Fibroblast of lung (primary cell): ENCODE measurements at regions not wholly inside any gene's neighbourhood (a gene's known extent, or its start where the extent isn't known, plus 50 kb on each side); places are given as distances from the start of the nearest gene placed in this dataset.

Experiments
- EZH2 ChIP-seq: IDR thresholded peaks from 2 replicates; pipeline ENCODE4 v1.5.1; 2012; ENCODE audit warnings: low read length, control low read depth, mild to moderate bottlenecking; ENCODE audit errors: missing control alignments
- TF ChIP-seq, protein P1 (sequence below), 2 donors: IDR thresholded peaks in 1 of 2; conservative IDR thresholded peaks in 1 of 2; 1 replicate in 1 of 2; 2 replicates in 1 of 2; pipeline ENCODE4 v1.5.1; 2011 to 2012; ENCODE audit warnings: low read length in 2 of 2, control low read depth in 1 of 2, inconsistent platforms in 1 of 2, low read depth in 1 of 2, mild to moderate bottlenecking in 1 of 2

DNA sequence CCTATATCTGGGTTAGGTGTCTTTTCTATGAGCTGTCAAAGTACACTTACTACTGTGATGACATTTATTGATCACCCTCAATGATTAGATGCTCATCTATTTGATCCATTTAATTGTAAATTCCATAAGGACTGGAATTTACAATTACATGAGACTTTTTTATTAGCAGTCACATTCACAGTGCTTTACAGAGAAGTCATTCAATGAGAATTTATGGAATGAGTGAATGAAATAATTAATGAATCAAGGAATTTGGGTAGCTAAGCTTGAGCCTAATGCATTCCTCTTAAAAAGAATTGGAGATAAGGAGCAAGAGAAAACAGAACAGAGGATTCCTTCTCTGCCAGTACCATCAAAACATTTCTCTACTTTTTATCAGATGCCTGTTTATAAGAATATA lies 1437.5 kb upstream of the CDH8 start:
- TF ChIP-seq, protein P1, sequence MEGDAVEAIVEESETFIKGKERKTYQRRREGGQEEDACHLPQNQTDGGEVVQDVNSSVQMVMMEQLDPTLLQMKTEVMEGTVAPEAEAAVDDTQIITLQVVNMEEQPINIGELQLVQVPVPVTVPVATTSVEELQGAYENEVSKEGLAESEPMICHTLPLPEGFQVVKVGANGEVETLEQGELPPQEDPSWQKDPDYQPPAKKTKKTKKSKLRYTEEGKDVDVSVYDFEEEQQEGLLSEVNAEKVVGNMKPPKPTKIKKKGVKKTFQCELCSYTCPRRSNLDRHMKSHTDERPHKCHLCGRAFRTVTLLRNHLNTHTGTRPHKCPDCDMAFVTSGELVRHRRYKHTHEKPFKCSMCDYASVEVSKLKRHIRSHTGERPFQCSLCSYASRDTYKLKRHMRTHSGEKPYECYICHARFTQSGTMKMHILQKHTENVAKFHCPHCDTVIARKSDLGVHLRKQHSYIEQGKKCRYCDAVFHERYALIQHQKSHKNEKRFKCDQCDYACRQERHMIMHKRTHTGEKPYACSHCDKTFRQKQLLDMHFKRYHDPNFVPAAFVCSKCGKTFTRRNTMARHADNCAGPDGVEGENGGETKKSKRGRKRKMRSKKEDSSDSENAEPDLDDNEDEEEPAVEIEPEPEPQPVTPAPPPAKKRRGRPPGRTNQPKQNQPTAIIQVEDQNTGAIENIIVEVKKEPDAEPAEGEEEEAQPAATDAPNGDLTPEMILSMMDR (conservative IDR thresholded peaks at IDR 0.05 in 1 of 2, IDR thresholded peaks at IDR 0.05 in 1 of 2; ENCODE audit: low read depth in 1 of 2, low read length in 2 of 2), result no peak
- no peak for TF ChIP-seq EZH2
